Ascending aorta (tissue), 2 donors: ENCODE measurements at regions not wholly inside any gene's neighbourhood (a gene's known extent, or its start where the extent isn't known, plus 50 kb on each side); places are given as distances from the start of the nearest gene placed in this dataset.

Experiments used
- DNase-seq, 2 donors: peaks; one replicate each; pipeline ENCODE4 v3.0.0-alpha.2; 2019; ENCODE audit warnings: low spot score in 2 of 2
- H3K27ac ChIP-seq, 2 donors: fragments of 200-600 bp; sonication (generic); one replicate each; pipeline ENCODE4 v1.5.1; 2016 to 2017; ENCODE audit warnings: mild to moderate bottlenecking in 1 of 2
- H3K27me3 ChIP-seq: fragments of 200-600 bp; sonication (generic); one replicate; pipeline ENCODE4 v1.5.1; 2017
- H3K36me3 ChIP-seq, 2 donors: fragments of 200-600 bp; sonication (generic); one replicate each; pipeline ENCODE4 v1.5.1; 2016
- H3K4me1 ChIP-seq, 2 donors: fragments of 200-600 bp; sonication (generic); one replicate each; pipeline ENCODE4 v1.5.1; 2016 to 2017; ENCODE audit warnings: mild to moderate bottlenecking in 1 of 2
- H3K4me3 ChIP-seq, 2 donors: fragments of 200-600 bp; sonication (generic); one replicate each; pipeline ENCODE4 v1.5.1; 2016 to 2017; ENCODE audit warnings: mild to moderate bottlenecking in 1 of 2
- H3K9me3 ChIP-seq, 2 donors: fragments of 200-600 bp; sonication (generic); one replicate each; pipeline ENCODE4 v1.5.1; 2016
- intact Hi-C: fragments of 100-400 bp; cut with DNase I; formaldehyde crosslinking; loops from one replicate; pipeline ENCODE4 v1.15.1; 2023
- TF ChIP-seq, protein P1 (sequence below), 3 experiments: fragments of 200-600 bp in 2 of 3; fragments of 450-650 bp in 1 of 3; sonication (generic) in 2 of 3; IDR thresholded peaks; one replicate each; pipeline ENCODE4 v1.5.1; 2016 to 2019; ENCODE audit warnings: antibody characterized with exemption in 3 of 3, mild to moderate bottlenecking in 1 of 3, moderate library complexity in 1 of 3

DNA sequence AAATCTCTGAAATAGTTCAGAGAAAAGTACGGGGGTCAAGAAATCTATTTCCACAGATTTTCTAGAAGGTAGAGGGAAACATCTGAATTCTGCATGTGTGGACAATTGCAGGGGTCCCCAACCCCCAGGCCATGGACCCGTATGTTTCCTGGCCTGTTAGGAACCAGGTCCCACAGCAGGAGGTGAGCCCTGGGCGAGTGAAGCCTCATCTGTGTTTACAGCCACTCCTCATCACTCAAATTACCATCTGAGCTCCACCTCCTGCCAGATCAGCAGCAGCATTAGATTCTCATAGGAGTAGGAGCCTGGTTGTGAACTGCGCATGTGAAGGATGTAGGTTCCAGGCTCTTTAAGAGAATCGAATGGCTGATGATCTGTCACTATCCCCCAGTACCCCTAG, 200.5 kb upstream of the EDIL3 start:
- no peaks in the 10 kb centered on the region for H3K9me3 ChIP-seq
- H3K4me1 ChIP-seq, result no peaks in the 10 kb centered on the region
- no peaks in the 10 kb centered on the region for H3K27me3 ChIP-seq
- no peaks in the 10 kb centered on the region for H3K36me3 ChIP-seq
- DNase-seq, result no peak
- intact Hi-C loops, result no loop called here
- no peak overlapping the region for H3K4me3 ChIP-seq
- no peak overlapping the region for H3K27ac ChIP-seq
- TF ChIP-seq, protein P1, sequence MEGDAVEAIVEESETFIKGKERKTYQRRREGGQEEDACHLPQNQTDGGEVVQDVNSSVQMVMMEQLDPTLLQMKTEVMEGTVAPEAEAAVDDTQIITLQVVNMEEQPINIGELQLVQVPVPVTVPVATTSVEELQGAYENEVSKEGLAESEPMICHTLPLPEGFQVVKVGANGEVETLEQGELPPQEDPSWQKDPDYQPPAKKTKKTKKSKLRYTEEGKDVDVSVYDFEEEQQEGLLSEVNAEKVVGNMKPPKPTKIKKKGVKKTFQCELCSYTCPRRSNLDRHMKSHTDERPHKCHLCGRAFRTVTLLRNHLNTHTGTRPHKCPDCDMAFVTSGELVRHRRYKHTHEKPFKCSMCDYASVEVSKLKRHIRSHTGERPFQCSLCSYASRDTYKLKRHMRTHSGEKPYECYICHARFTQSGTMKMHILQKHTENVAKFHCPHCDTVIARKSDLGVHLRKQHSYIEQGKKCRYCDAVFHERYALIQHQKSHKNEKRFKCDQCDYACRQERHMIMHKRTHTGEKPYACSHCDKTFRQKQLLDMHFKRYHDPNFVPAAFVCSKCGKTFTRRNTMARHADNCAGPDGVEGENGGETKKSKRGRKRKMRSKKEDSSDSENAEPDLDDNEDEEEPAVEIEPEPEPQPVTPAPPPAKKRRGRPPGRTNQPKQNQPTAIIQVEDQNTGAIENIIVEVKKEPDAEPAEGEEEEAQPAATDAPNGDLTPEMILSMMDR (IDR thresholded peaks at IDR 0.05), result no peak

DNA sequence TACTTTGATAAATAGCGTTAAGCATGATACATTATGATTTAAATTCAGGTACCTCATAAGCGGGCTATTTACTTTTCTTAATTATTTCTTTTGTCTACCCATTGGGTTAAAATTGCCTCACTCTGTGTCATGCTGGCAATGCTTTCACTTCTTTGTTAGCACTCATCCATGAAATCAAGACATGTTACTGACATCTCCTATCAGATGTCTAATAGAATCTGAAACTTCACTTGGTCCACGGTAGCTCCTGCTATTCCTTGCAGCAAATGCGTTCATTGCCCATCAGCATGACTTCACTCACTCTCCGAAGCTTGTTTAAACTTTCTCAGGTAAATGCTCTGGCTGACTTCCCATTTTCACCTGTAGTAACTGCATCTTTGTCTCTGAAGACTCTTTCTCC, 193.5 kb upstream of the EDIL3 start:
- TF ChIP-seq, protein P1 (IDR thresholded peaks at IDR 0.05), result no peak
- Histone ChIP-seq H3K36me3 (no peaks in the 10 kb centered on the region), H3K9me3 (no peaks in the 10 kb centered on the region), H3K27ac (no peak overlapping the region), H3K4me3 (no peak overlapping the region), H3K4me1 (no peaks in the 10 kb centered on the region), H3K27me3 (no peaks in the 10 kb centered on the region)
- DNase-seq, result no peak
- intact Hi-C loops, result no loop called here

DNA sequence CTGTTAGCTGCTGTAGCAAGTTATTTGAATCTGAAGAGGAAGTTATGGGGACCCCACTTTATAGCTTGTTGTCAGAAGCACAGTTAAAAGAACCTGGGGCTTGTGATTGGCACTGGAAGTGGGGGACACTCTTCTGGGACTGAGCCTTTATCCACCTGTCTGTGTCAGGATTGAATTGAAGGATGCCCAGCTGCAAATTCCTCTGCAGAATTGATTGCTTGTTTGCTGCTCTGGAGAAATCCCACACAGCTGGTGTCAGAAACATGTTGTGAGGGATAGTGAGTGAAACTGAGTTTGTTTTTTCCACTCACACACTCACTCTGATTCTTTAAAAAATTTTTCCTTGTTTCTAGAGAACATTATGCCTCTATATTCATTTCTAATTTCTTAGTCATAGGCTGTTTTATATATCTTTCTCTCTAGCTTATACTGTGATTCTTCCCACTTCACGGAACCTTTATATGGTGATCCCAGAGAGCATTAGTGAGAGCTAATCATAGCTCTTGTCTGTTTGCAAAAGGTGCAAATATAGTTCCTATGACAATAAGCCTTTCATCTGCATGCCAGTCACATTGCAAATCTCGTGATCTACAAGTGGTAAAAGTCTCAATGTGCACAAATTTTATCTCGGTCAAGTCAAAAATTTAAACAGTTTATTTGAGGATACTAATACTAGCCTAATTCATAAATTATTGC, 188.5 kb upstream of the EDIL3 start:
- TF ChIP-seq, protein P1 (IDR thresholded peaks at IDR 0.05), result no peak
- DNase-seq, result no peak
- Histone ChIP-seq H3K27me3 (no peaks in the 10 kb centered on the region), H3K36me3 (no peaks in the 10 kb centered on the region), H3K27ac (no peak overlapping the region), H3K4me3 (no peak overlapping the region), H3K4me1 (no peaks in the 10 kb centered on the region), H3K9me3 (no peaks in the 10 kb centered on the region)
- intact Hi-C loops, result no loop called here

DNA sequence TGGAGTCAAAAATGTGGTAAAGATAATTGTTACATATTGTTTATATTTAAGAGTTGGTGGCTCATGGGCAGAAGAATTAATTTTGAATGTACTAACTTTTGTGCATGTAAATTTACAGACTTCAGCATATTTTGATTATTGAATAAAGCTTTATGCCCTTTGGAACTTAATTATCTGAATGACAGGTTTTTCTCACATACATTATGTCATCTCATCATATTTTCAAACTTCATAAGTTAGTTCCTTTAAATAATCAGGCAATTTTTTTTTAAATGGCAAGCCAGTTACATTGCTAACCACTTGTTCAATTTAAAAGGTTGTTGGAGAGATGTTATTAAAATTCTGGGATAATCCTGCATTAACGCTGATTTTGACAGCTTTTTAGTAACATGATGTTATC, 184.6 kb upstream of the EDIL3 start:
- TF ChIP-seq, protein P1 (IDR thresholded peaks at IDR 0.05), result no peak
- no peaks in the 10 kb centered on the region for H3K27me3 ChIP-seq
- intact Hi-C loops, result no loop called here
- no peak for DNase-seq
- no peaks in the 10 kb centered on the region for H3K9me3 ChIP-seq
- no peaks in the 10 kb centered on the region for H3K4me1 ChIP-seq
- H3K4me3 ChIP-seq, result no peak overlapping the region
- no peak overlapping the region for H3K27ac ChIP-seq
- H3K36me3 ChIP-seq, result no peaks in the 10 kb centered on the region

DNA sequence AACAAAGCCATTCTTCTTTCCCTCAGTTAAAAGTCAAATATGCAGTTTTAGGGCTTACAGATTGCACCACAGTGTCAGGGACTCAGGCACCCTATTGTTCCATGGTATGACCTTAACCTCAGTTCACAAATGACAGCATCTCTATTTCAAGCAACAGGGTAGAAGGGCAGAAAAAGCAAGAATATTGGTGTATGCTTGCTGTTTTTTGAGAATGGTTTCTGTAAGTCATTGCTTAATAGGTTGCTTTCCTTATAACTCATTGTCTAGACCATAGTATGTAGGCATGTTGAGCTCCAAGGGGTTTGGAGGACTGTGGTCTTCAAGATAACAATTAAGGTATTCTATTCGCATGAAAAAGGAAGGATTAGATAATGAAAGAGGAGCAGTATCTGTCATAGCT, 183.5 kb upstream of the EDIL3 start:
- intact Hi-C loops, result no loop called here
- Histone ChIP-seq H3K4me3 (no peak overlapping the region), H3K36me3 (no peaks in the 10 kb centered on the region), H3K9me3 (no peaks in the 10 kb centered on the region), H3K4me1 (no peaks in the 10 kb centered on the region), H3K27me3 (no peaks in the 10 kb centered on the region), H3K27ac (no peak overlapping the region)
- TF ChIP-seq, protein P1 (IDR thresholded peaks at IDR 0.05), result no peak
- DNase-seq, result no peak

DNA sequence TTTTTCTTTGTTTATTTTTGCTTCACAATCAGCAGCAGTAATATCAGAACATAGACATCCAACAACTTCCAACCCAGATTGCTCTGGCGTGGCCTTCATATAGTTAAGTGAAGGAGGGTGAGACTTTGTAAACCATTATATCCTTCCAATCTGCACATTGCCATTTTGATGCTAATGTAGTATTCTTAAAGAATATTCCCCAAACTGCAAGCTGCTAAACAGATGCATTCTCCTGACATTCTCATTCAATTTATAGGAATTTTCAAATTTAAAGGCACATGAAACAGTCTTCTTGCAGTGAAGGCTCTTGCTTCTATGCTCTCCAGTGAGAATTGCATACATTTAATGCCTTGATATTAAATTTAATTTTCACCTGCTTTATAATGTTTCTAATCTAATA, 181.2 kb upstream of the EDIL3 start:
- TF ChIP-seq, protein P1 (IDR thresholded peaks at IDR 0.05), result no peak
- no peak for DNase-seq
- H3K9me3 ChIP-seq, result no peaks in the 10 kb centered on the region
- H3K27ac ChIP-seq, result no peak overlapping the region
- H3K27me3 ChIP-seq, result no peaks in the 10 kb centered on the region
- H3K4me1 ChIP-seq, result no peaks in the 10 kb centered on the region
- no peak overlapping the region for H3K4me3 ChIP-seq
- no peaks in the 10 kb centered on the region for H3K36me3 ChIP-seq
- intact Hi-C loops, result no loop called here
